Stimulated activated CD4-positive, alpha-beta T cell treated with anti-CD3 and anti-CD28 coated beads, Interleukin-15, amount 100 ng/mL, for 48 hours (primary cell): ENCODE measurements at regions not wholly inside any gene's neighbourhood (a gene's known extent, or its start where the extent isn't known, plus 50 kb on each side); places are given as distances from the start of the nearest gene placed in this dataset.

Source experiments
- DNase-seq, 2 donors: peaks; one replicate each; pipeline ENCODE4 v3.0.0-alpha.2; 2020; ENCODE audit warnings: low read depth in 2 of 2

GRCh38 chr1:232891656-232892317 is 58.6 kb upstream of the NTPCR start:
- no peak for DNase-seq

GRCh38 chr1:232893481-232894313 is 56.7 kb upstream of the NTPCR start:
- DNase-seq = no peak

- no peak for DNase-seq
Observed at GRCh38 chr1:232894436-232894835, 56.0 kb upstream of the NTPCR start.

- no peak for DNase-seq
Observed at GRCh38 chr1:232897949-232898465, 52.4 kb upstream of the NTPCR start.

GRCh38 chr1:232899268-232899667 is 51.1 kb upstream of the NTPCR start:
- no peak for DNase-seq

- DNase-seq = no peak
Observed at GRCh38 chr1:232899839-232900238, 50.6 kb upstream of the NTPCR start.
